T-helper 1 cell treated with Interleukin-12 subunit alpha and Interleukin-12 subunit beta and Interleukin-4 antibody, amounts not matched to agents 30 μg/mL and 1 μg/mL, for 36 hours (primary cell): ENCODE measurements at regions not wholly inside any gene's neighbourhood (a gene's known extent, or its start where the extent isn't known, plus 50 kb on each side); places are given as distances from the start of the nearest gene placed in this dataset.

ENCODE experiments used
- H3K27ac Mint-ChIP-seq: one replicate; pipeline ENCODE4 v1.8.0; 2021; ENCODE audit warnings: mild to moderate bottlenecking, mixed read lengths
- H3K27me3 Mint-ChIP-seq: one replicate; pipeline ENCODE4 v1.8.0; 2021; ENCODE audit warnings: low read depth, mixed read lengths
- H3K36me3 Mint-ChIP-seq: one replicate; pipeline ENCODE4 v1.8.0; 2021; ENCODE audit warnings: low read depth, mixed read lengths
- H3K4me1 Mint-ChIP-seq: one replicate; pipeline ENCODE4 v1.8.0; 2021; ENCODE audit warnings: low read depth, mixed read lengths
- H3K4me3 Mint-ChIP-seq: one replicate; pipeline ENCODE4 v1.8.0; 2021; ENCODE audit warnings: mild to moderate bottlenecking, moderate library complexity, mixed read lengths
- H3K9me3 Mint-ChIP-seq: one replicate; pipeline ENCODE4 v1.8.0; 2021; ENCODE audit warnings: mixed read lengths

DNA sequence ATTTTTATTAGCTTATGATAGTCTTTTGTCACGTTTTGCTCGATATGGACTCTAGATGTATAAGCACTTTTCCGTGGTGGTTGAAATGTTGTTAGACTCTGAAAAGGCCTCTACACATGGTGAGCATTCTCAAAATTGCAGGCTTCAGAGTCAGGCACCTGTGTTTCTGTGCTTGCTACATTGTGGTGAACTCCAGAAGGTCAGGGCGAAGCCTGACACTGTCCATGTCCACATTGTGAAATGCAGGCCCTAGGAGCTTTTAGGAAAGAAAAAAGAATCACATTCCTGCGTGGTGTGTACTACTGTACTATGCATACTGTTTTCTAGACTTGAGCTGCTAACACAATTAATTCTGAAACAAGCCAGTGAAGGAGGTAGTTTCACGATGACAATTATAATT lies 86.3 kb downstream of the HS3ST1 start:
- Mint-ChIP-seq H3K27me3 (no peaks in the 10 kb centered on the region), H3K27ac (no peak overlapping the region), H3K4me3 (no peak overlapping the region), H3K36me3 (no peaks in the 10 kb centered on the region), H3K4me1 (no peaks in the 10 kb centered on the region), H3K9me3 (no peaks in the 10 kb centered on the region)

DNA sequence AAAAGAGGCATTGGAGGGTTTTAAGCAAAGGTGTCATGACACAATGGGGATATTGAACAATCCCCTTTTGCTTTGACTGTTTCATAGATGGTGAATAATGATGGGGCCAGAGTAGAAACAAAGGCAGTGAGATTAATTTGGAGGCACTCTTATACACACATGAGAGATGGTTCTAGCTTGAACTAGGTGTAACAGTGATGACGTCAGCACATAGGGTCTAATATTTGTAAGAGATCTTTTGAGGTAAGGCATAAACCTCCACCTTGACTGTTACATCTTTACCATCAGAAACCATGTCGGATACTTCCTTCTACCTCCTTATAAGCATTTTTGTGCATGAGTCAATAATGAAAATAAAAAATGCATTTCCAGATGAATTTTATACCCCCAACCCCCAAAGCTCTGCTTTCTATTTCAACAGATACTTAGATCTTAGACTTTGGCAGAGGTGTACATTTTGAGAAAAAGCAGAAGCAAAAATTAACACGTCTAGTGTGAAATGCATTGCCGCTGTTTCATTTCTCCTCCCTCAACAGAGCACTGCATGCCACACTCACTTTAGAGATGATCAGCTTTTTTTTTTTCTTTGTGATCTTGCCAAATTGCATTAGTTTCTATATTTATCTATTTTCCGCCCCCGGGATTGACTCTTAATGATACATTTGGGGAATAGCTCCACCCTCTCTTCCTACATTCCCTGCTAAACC lies 87.2 kb downstream of the HS3ST1 start:
- no peaks in the 10 kb centered on the region for H3K4me1 Mint-ChIP-seq
- H3K36me3 Mint-ChIP-seq = no peaks in the 10 kb centered on the region
- H3K4me3 Mint-ChIP-seq = no peak overlapping the region
- H3K27ac Mint-ChIP-seq = no peak overlapping the region
- no peaks in the 10 kb centered on the region for H3K27me3 Mint-ChIP-seq
- no peaks in the 10 kb centered on the region for H3K9me3 Mint-ChIP-seq

DNA sequence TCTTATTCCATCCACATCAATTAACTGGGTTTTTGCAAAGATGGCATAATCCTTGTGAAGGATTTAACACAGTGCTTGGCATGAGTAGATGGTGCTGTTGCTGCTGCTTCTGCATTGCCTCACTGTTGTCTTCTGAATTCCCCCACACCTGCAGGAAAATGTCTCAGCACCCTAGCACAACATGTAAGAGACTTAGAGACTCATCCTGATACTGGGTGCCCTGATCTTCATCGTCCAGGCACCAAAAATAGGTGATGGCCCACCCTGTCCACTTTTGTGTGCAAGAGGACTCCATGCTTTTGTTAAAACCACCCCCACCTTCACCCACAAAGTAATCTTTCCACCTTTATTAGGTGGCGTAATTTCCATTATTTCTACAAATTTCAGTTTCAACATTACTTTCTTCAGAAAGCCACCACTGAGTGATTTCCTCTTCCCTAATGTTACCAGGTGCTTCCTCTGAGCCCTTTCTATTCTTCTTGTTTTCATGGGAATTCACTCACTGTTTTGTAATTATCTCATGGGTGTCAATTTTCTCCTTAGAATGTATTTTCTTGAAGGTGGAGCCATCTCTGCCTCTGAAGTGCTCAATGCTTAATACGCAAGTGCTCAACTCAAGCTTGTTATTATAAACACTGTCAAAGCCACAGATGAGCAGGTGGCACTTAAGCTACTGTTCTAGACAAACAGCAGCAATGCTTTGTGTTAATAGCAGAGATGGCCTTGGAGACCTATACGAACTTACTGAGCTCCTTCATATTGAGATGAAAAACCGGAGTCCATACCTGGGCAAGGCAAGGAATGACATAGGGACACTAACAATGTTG lies 89.5 kb downstream of the HS3ST1 start:
- no peaks in the 10 kb centered on the region for H3K36me3 Mint-ChIP-seq
- no peak overlapping the region for H3K4me3 Mint-ChIP-seq
- no peaks in the 10 kb centered on the region for H3K4me1 Mint-ChIP-seq
- H3K9me3 Mint-ChIP-seq = no peaks in the 10 kb centered on the region
- no peaks in the 10 kb centered on the region for H3K27me3 Mint-ChIP-seq
- no peak overlapping the region for H3K27ac Mint-ChIP-seq

- Mint-ChIP-seq H3K9me3 (no peaks in the 10 kb centered on the region), H3K27me3 (no peaks in the 10 kb centered on the region), H3K27ac (no peak overlapping the region), H3K36me3 (no peaks in the 10 kb centered on the region), H3K4me3 (no peak overlapping the region), H3K4me1 (no peaks in the 10 kb centered on the region)
Measured at GRCh38 chr4:11337287-11337686, 91.4 kb downstream of the HS3ST1 start.

GRCh38 chr4:11336435-11336834 lies 92.3 kb downstream of the HS3ST1 start:
- no peak overlapping the region for H3K27ac Mint-ChIP-seq
- no peaks in the 10 kb centered on the region for H3K27me3 Mint-ChIP-seq
- no peaks in the 10 kb centered on the region for H3K4me1 Mint-ChIP-seq
- H3K36me3 Mint-ChIP-seq = no peaks in the 10 kb centered on the region
- no peaks in the 10 kb centered on the region for H3K9me3 Mint-ChIP-seq
- no peak overlapping the region for H3K4me3 Mint-ChIP-seq

DNA sequence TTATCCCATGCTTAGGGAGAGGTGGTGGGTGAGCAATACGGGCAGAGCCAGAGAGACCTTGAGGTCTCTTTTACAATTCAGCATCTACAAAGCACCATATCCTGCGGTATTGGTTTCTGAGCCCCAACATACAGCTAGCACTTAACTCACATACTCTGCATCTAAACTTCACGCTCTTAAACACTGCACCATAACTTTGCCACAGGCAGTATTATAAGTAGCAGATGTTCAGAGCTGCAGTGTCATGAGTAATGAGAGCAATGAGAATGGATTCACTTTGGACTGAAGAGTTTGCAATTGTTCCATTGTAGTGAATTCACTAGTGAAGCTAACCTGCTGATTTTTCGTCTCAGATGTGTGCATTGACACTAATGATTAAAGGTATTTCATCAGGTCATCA lies 93.8 kb downstream of the HS3ST1 start:
- no peak overlapping the region for H3K27ac Mint-ChIP-seq
- no peaks in the 10 kb centered on the region for H3K27me3 Mint-ChIP-seq
- H3K4me1 Mint-ChIP-seq = no peaks in the 10 kb centered on the region
- H3K36me3 Mint-ChIP-seq = no peaks in the 10 kb centered on the region
- H3K4me3 Mint-ChIP-seq = no peak overlapping the region
- no peaks in the 10 kb centered on the region for H3K9me3 Mint-ChIP-seq

- Mint-ChIP-seq H3K36me3 (no peaks in the 10 kb centered on the region), H3K27me3 (no peaks in the 10 kb centered on the region), H3K27ac (no peak overlapping the region), H3K4me3 (no peak overlapping the region), H3K4me1 (no peaks in the 10 kb centered on the region), H3K9me3 (no peaks in the 10 kb centered on the region)
Measured at GRCh38 chr4:11328401-11328800, 100.3 kb downstream of the HS3ST1 start.

- no peaks in the 10 kb centered on the region for H3K27me3 Mint-ChIP-seq
- H3K27ac Mint-ChIP-seq = no peak overlapping the region
- H3K9me3 Mint-ChIP-seq = peaks cover 8% of the 10 kb centered on the region
- H3K4me1 Mint-ChIP-seq = no peaks in the 10 kb centered on the region
- no peak overlapping the region for H3K4me3 Mint-ChIP-seq
- no peaks in the 10 kb centered on the region for H3K36me3 Mint-ChIP-seq
Measured at GRCh38 chr4:11326021-11326420, 102.7 kb downstream of the HS3ST1 start.

DNA sequence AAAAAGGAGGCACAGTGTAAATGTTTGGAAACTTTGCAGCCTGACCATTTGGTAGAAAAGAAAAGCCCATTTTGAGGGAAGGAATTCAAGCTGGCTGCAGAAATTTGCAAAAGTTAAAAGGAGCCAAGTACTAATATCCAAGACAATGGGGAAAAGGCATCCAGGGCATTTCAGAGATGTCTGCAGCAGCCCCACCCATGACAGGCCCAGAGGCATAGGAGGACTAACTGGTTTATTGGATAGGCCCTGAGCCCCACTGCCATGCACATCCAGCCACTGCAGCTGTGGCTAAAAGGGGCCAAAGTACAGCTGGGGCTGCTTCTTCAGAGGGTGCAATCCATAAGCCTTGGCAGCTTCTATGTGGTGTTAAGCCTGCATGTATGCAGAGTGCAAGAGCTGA lies 104.9 kb downstream of the HS3ST1 start:
- no peaks in the 10 kb centered on the region for H3K27me3 Mint-ChIP-seq
- no peak overlapping the region for H3K4me3 Mint-ChIP-seq
- no peak overlapping the region for H3K27ac Mint-ChIP-seq
- H3K36me3 Mint-ChIP-seq = no peaks in the 10 kb centered on the region
- H3K4me1 Mint-ChIP-seq = no peaks in the 10 kb centered on the region
- H3K9me3 Mint-ChIP-seq = peaks cover 8% of the 10 kb centered on the region

DNA sequence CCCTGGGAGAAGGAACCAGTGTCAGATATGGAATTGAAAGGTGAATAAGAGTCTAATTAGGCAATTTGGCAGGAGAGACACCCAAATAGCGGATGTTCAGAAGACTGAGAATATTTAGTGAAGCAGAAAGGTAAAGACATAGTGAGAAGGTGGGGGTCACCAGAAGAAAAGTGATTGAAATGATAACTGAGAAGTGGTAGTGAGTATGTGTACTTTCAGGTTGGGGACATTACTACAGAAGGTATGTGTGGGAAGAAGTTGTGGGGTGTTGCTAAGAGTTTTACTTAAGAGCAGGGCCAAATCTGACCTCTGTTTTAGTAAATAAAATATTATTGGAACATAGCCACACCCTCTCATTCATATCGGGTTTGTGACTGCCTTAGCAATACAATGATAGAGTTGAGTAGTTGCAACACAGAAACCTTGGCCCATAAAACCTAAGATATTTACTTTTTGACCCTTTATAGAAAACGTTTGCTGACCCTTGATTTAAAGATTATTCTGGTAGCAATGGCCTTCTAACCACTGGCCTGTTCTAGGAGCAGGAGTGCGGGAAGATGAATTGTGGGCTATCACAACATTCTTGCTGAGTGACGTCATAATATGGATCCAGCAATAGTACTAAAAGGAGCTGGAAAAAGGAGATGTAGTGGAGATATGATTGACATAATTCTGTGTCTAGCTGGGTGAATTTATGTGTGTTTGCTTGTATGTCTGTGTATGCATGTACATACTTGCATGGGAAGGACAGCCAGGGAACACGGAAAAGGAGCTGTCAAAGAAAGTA lies 115.3 kb downstream of the HS3ST1 start:
- Mint-ChIP-seq H3K4me3 (no peak overlapping the region), H3K36me3 (no peaks in the 10 kb centered on the region), H3K4me1 (no peaks in the 10 kb centered on the region), H3K27ac (no peak overlapping the region), H3K27me3 (no peaks in the 10 kb centered on the region), H3K9me3 (peaks cover 15% of the 10 kb centered on the region)

DNA sequence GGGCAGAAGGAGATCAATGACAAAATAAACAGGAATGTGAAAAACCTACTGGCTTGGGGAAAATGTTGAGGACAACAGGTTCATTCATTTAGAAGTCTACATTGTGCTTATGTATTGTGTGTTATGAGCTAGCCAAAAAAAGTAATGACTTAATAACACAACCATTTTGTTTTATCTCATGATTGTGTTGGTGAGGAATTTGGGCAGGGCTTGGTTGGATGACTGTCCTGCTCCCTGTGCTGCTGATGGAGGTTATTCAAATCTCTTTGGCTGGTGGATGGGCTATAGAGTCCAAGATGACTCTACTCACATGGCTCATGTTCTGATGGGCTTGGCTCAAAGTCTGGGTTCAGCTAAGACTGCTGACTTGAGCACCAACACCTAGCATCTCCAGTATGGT lies 116.3 kb downstream of the HS3ST1 start:
- no peaks in the 10 kb centered on the region for H3K36me3 Mint-ChIP-seq

DNA sequence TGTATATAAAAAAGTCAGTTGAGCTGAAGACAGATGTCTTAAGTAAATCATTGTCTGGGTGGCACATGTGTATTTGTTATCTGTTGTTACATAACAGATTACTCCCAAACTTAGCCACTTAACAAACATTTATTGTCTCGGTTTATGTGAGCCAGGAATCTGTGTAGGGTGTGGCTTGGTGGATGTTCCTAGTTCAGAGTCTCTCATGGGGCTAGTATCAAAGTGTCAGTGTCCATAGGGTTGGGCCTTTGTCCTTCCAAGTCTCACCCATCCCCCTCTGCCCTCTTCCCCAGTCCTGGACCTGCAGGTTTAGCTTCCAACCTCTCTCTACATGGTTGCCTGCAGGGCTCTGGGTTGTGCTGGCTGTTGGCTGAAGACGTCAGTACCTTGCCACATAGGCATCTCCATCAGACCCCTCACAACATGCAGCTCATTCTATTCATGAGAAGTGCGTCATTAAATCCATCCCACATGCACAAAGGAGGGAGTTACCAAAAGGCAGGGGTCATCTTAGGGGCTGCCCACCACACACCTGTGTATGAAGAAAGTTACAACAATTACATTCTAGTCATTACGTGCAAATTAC lies 127.5 kb downstream of the HS3ST1 start:
- H3K9me3 Mint-ChIP-seq = no peaks in the 10 kb centered on the region
- no peak overlapping the region for H3K27ac Mint-ChIP-seq
- H3K4me1 Mint-ChIP-seq = no peaks in the 10 kb centered on the region
- H3K4me3 Mint-ChIP-seq = no peak overlapping the region
- H3K27me3 Mint-ChIP-seq = no peaks in the 10 kb centered on the region
- H3K36me3 Mint-ChIP-seq = no peaks in the 10 kb centered on the region

More for the DNA sequence above, 116.3 kb downstream of the HS3ST1 start:
- no peak overlapping the region for H3K4me3 Mint-ChIP-seq
- H3K27me3 Mint-ChIP-seq = no peaks in the 10 kb centered on the region
- H3K27ac Mint-ChIP-seq = no peak overlapping the region
- H3K4me1 Mint-ChIP-seq = no peaks in the 10 kb centered on the region
- peaks cover 7% of the 10 kb centered on the region for H3K9me3 Mint-ChIP-seq

DNA sequence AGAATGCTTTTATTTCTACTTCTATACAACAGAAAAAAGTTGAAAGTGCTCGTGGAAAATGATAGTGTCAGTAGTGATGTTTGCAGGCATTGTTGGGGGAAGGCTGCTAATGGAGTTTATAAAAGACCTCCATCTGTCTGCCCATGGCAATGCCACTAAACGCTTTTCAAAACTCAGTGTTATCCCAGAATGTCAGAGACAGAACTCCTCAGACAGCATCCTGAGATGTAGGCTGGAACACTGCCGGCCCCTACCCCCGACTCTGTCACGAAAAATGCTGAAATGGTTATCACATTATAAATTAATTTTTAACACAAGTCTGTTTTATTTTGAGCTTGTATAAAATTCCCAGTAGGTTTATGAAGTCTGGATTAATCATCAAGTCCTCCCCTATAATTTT lies 128.9 kb downstream of the HS3ST1 start:
- no peak overlapping the region for H3K4me3 Mint-ChIP-seq
- H3K9me3 Mint-ChIP-seq = no peaks in the 10 kb centered on the region
- H3K27ac Mint-ChIP-seq = no peak overlapping the region
- no peaks in the 10 kb centered on the region for H3K4me1 Mint-ChIP-seq
- H3K27me3 Mint-ChIP-seq = no peaks in the 10 kb centered on the region
- H3K36me3 Mint-ChIP-seq = no peaks in the 10 kb centered on the region

GRCh38 chr4:11299016-11299415 lies 129.7 kb downstream of the HS3ST1 start:
- no peak overlapping the region for H3K4me3 Mint-ChIP-seq
- H3K4me1 Mint-ChIP-seq = no peaks in the 10 kb centered on the region
- no peak overlapping the region for H3K27ac Mint-ChIP-seq
- H3K27me3 Mint-ChIP-seq = no peaks in the 10 kb centered on the region
- H3K9me3 Mint-ChIP-seq = no peaks in the 10 kb centered on the region
- H3K36me3 Mint-ChIP-seq = no peaks in the 10 kb centered on the region
